ENCODE measurements at regions not wholly inside any gene's neighbourhood (a gene's known extent, or its start where the extent isn't known, plus 50 kb on each side); places are given as distances from the start of the nearest gene placed in this dataset.
"Not testable (repeated sequence)": the region's sequence is repeated elsewhere in the genome, so short reads cannot be mapped to it uniquely, and the experiment has no call there.

GRCh38 chr2:64742678-64743077 lies 89.0 kb upstream of the SERTAD2 start:
- Histone ChIP-seq H3K9me3 (no peaks in the 10 kb centered on the region), H3K27me3 (no peaks in the 10 kb centered on the region), H3K4me3 (no peak overlapping the region), H3K27ac (no peak overlapping the region), H3K36me3 (no peaks in the 10 kb centered on the region), H3K4me1 (peaks cover 0 to 21% (median 4%) of the 10 kb centered on the region in 4 donors)
- WGBS, 2 donors = 59 to 60% methylated on average over 1 of the region's 1 CpG
- no peak for DNase-seq (ENCODE audit: low spot score in 2 of 2)
- no peak for TF ChIP-seq CTCF (IDR thresholded peaks at IDR 0.05)
- TF ChIP-seq EP300 (IDR thresholded peaks at IDR 0.05) = no peak
- TF ChIP-seq POLR2A (IDR thresholded peaks at IDR 0.05) = no peak

GRCh38 chr2:64743739-64744330 lies 90.1 kb upstream of the SERTAD2 start:
- Histone ChIP-seq H3K36me3 (no peaks in the 10 kb centered on the region), H3K4me1 (peaks cover 0 to 33% (median 6%) of the 10 kb centered on the region in 4 donors), H3K27ac (no peak overlapping the region), H3K27me3 (no peaks in the 10 kb centered on the region), H3K9me3 (no peaks in the 10 kb centered on the region), H3K4me3 (no peak overlapping the region)
- TF ChIP-seq EP300 (IDR thresholded peaks at IDR 0.05) (no peak), CTCF (IDR thresholded peaks at IDR 0.05) (no peak), POLR2A (IDR thresholded peaks at IDR 0.05) (no peak)
- no peak for DNase-seq (ENCODE audit: low spot score in 2 of 2)
- WGBS, 2 donors = 66 to 76% methylated on average over 2 of the region's 2 CpGs

- Histone ChIP-seq H3K4me1 (peaks cover 0 to 41% (median 10%) of the 10 kb centered on the region in 4 donors), H3K27me3 (no peaks in the 10 kb centered on the region), H3K4me3 (no peak overlapping the region), H3K27ac (peak overlapping the region in 1 of 4 donors; percentile 44), H3K36me3 (no peaks in the 10 kb centered on the region), H3K9me3 (no peaks in the 10 kb centered on the region)
- TF ChIP-seq CTCF (IDR thresholded peaks at IDR 0.05) (no peak), POLR2A (IDR thresholded peaks at IDR 0.05) (no peak), EP300 (IDR thresholded peaks at IDR 0.05) (no peak)
- 77% methylated on average over 2 of the region's 2 CpGs for WGBS, 2 donors
- no peak for DNase-seq (ENCODE audit: low spot score in 2 of 2)
Measured at GRCh38 chr2:64745562-64745961, 91.8 kb upstream of the SERTAD2 start.

GRCh38 chr2:64747690-64748091 lies 94.0 kb upstream of the SERTAD2 start:
- H3K27me3 ChIP-seq; H3K4me3 ChIP-seq; H3K36me3 ChIP-seq; H3K9me3 ChIP-seq; DNase-seq (ENCODE audit: low spot score in 2 of 2): not testable (repeated sequence)
- 50 to 63% methylated on average over 3 of the region's 3 CpGs for WGBS, 2 donors
- peaks cover 0 to 51% (median 13%) of the 10 kb centered on the region in 4 donors for H3K4me1 ChIP-seq
- peak overlapping the region in 2 of 4 donors; percentile 36 to 98 for H3K27ac ChIP-seq

- Histone ChIP-seq H3K27me3 (no peaks in the 10 kb centered on the region), H3K9me3 (no peaks in the 10 kb centered on the region), H3K36me3 (no peaks in the 10 kb centered on the region), H3K4me3 (no peak overlapping the region), H3K27ac (peak overlapping the region in 2 of 4 donors; percentile 98 to 100), H3K4me1 (peaks cover 0 to 52% (median 13%) of the 10 kb centered on the region in 4 donors)
- DNase-seq (ENCODE audit: low spot score in 2 of 2) = no peak
- TF ChIP-seq CTCF (IDR thresholded peaks at IDR 0.05) (no peak), EP300 (IDR thresholded peaks at IDR 0.05) (no peak), POLR2A (IDR thresholded peaks at IDR 0.05) (no peak)
- WGBS, 2 donors = 95 to 96% methylated on average over 3 of the region's 3 CpGs
Measured at GRCh38 chr2:64748147-64748546, 94.4 kb upstream of the SERTAD2 start.
